Thyroid gland (tissue), 4 donors: ENCODE measurements at regions not wholly inside any gene's neighbourhood (a gene's known extent, or its start where the extent isn't known, plus 50 kb on each side); places are given as distances from the start of the nearest gene placed in this dataset.

ENCODE experiments used
- CTCF ChIP-seq, 6 experiments: fragments of 200-600 bp in 3 of 6; fragments of 450-650 bp in 3 of 6; sonication (generic) in 3 of 6; IDR thresholded peaks; one replicate each; pipeline ENCODE4 v1.5.1; 2016 to 2019; ENCODE audit warnings: antibody characterized with exemption in 6 of 6, mild to moderate bottlenecking in 2 of 6, inconsistent platforms in 1 of 6, moderate library complexity in 1 of 6
- POLR2A ChIP-seq, 2 donors: fragments of 450-650 bp; IDR thresholded peaks; one replicate each; pipeline ENCODE4 v1.6.1; 2017; ENCODE audit warnings: antibody characterized with exemption in 2 of 2, mild to moderate bottlenecking in 2 of 2, moderate library complexity in 1 of 2

- TF ChIP-seq CTCF (IDR thresholded peaks at IDR 0.05) (no peak), POLR2A (IDR thresholded peaks at IDR 0.05) (no peak)
Observed at GRCh38 chr12:126891789-126892188, 1375.2 kb upstream of the TMEM132C start.
